Activated T-helper 17 cell treated with anti-CD3 and anti-CD28 coated beads, Interleukin-2, amount 50 U/mL, for 72 hours (primary cell): ENCODE measurements at regions not wholly inside any gene's neighbourhood (a gene's known extent, or its start where the extent isn't known, plus 50 kb on each side); places are given as distances from the start of the nearest gene placed in this dataset.

Source experiments
- ATAC-seq: fragments of 150-1000 bp; cut with Tn5 transposase; replicated peaks from 2 replicates; pipeline ENCODE4 v1.10.0; 2021; ENCODE audit warnings: mild to moderate bottlenecking, moderate library complexity
- H3K27ac Mint-ChIP-seq: one replicate; pipeline ENCODE4 v1.8.0; 2022; ENCODE audit warnings: mixed read lengths
- H3K27me3 Mint-ChIP-seq: one replicate; pipeline ENCODE4 v1.8.0; 2022; ENCODE audit warnings: mixed read lengths
- H3K36me3 Mint-ChIP-seq: one replicate; pipeline ENCODE4 v1.8.0; 2022; ENCODE audit warnings: low read depth, mild to moderate bottlenecking, mixed read lengths
- H3K4me1 Mint-ChIP-seq: one replicate; pipeline ENCODE4 v1.8.0; 2022; ENCODE audit warnings: mixed read lengths
- H3K4me3 Mint-ChIP-seq: one replicate; pipeline ENCODE4 v1.8.0; 2022; ENCODE audit warnings: mild to moderate bottlenecking, mixed read lengths
- H3K9me3 Mint-ChIP-seq: one replicate; pipeline ENCODE4 v1.8.0; 2022; ENCODE audit warnings: mixed read lengths

- no peaks in the 10 kb centered on the region for H3K36me3 Mint-ChIP-seq
- no peak overlapping the region for H3K4me3 Mint-ChIP-seq
- no peak for ATAC-seq
- H3K27ac Mint-ChIP-seq: no peak overlapping the region
- H3K9me3 Mint-ChIP-seq: no peaks in the 10 kb centered on the region
- H3K4me1 Mint-ChIP-seq: no peaks in the 10 kb centered on the region
- peaks cover 15% of the 10 kb centered on the region for H3K27me3 Mint-ChIP-seq
Measured at GRCh38 chr15:70348226-70348543, 250.5 kb upstream of the TLE3 start.

GRCh38 chr15:70347321-70348225 lies 249.9 kb upstream of the TLE3 start:
- Mint-ChIP-seq H3K4me3 (no peak overlapping the region), H3K27ac (no peak overlapping the region), H3K9me3 (no peaks in the 10 kb centered on the region), H3K36me3 (no peaks in the 10 kb centered on the region), H3K4me1 (no peaks in the 10 kb centered on the region), H3K27me3 (peaks cover 15% of the 10 kb centered on the region)
- no peak for ATAC-seq

GRCh38 chr15:70345251-70346019 lies 247.7 kb upstream of the TLE3 start:
- Mint-ChIP-seq H3K27ac (no peak overlapping the region), H3K4me3 (no peak overlapping the region), H3K27me3 (peaks cover 13% of the 10 kb centered on the region), H3K4me1 (no peaks in the 10 kb centered on the region), H3K9me3 (no peaks in the 10 kb centered on the region), H3K36me3 (no peaks in the 10 kb centered on the region)
- no peak for ATAC-seq

- peaks cover 12% of the 10 kb centered on the region for H3K27me3 Mint-ChIP-seq
Measured at GRCh38 chr15:70344666-70345065, 246.9 kb upstream of the TLE3 start.

GRCh38 chr15:70343961-70344621 lies 246.4 kb upstream of the TLE3 start:
- Mint-ChIP-seq H3K4me3 (no peak overlapping the region), H3K36me3 (no peaks in the 10 kb centered on the region), H3K9me3 (no peaks in the 10 kb centered on the region), H3K27ac (no peak overlapping the region), H3K27me3 (peaks cover 12% of the 10 kb centered on the region), H3K4me1 (no peaks in the 10 kb centered on the region)
- ATAC-seq: no peak

More at GRCh38 chr15:70344666-70345065, 246.9 kb upstream of the TLE3 start:
- Mint-ChIP-seq H3K4me3 (no peak overlapping the region), H3K9me3 (no peaks in the 10 kb centered on the region), H3K36me3 (no peaks in the 10 kb centered on the region), H3K27ac (no peak overlapping the region), H3K4me1 (no peaks in the 10 kb centered on the region)
- ATAC-seq: no peak

GRCh38 chr15:70342554-70343548 lies 245.1 kb upstream of the TLE3 start:
- no peaks in the 10 kb centered on the region for H3K4me1 Mint-ChIP-seq
- H3K27me3 Mint-ChIP-seq: peaks cover under 1% of the 10 kb centered on the region
- no peak overlapping the region for H3K27ac Mint-ChIP-seq
- no peak overlapping the region for H3K4me3 Mint-ChIP-seq
- H3K9me3 Mint-ChIP-seq: no peaks in the 10 kb centered on the region
- ATAC-seq: no peak
- no peaks in the 10 kb centered on the region for H3K36me3 Mint-ChIP-seq

- H3K27me3 Mint-ChIP-seq: no peaks in the 10 kb centered on the region
- no peak for ATAC-seq
- H3K9me3 Mint-ChIP-seq: no peaks in the 10 kb centered on the region
- no peak overlapping the region for H3K4me3 Mint-ChIP-seq
- H3K4me1 Mint-ChIP-seq: no peaks in the 10 kb centered on the region
- H3K36me3 Mint-ChIP-seq: no peaks in the 10 kb centered on the region
- H3K27ac Mint-ChIP-seq: no peak overlapping the region
Measured at GRCh38 chr15:70342141-70342540, 244.4 kb upstream of the TLE3 start.

- no peak for ATAC-seq
- no peaks in the 10 kb centered on the region for H3K9me3 Mint-ChIP-seq
- no peak overlapping the region for H3K27ac Mint-ChIP-seq
- H3K4me1 Mint-ChIP-seq: no peaks in the 10 kb centered on the region
- peaks cover 3% of the 10 kb centered on the region for H3K27me3 Mint-ChIP-seq
- no peaks in the 10 kb centered on the region for H3K36me3 Mint-ChIP-seq
- no peak overlapping the region for H3K4me3 Mint-ChIP-seq
Measured at GRCh38 chr15:70341566-70341965, 243.8 kb upstream of the TLE3 start.

GRCh38 chr15:70340494-70340870 lies 242.8 kb upstream of the TLE3 start:
- Mint-ChIP-seq H3K4me3 (no peak overlapping the region), H3K27ac (no peak overlapping the region), H3K9me3 (peaks cover 5% of the 10 kb centered on the region), H3K36me3 (no peaks in the 10 kb centered on the region), H3K27me3 (peaks cover 10% of the 10 kb centered on the region), H3K4me1 (no peaks in the 10 kb centered on the region)
- no peak for ATAC-seq

- H3K9me3 Mint-ChIP-seq: peaks cover 5% of the 10 kb centered on the region
- no peaks in the 10 kb centered on the region for H3K36me3 Mint-ChIP-seq
- H3K27ac Mint-ChIP-seq: no peak overlapping the region
- H3K4me3 Mint-ChIP-seq: no peak overlapping the region
- no peak for ATAC-seq
- no peaks in the 10 kb centered on the region for H3K4me1 Mint-ChIP-seq
- peaks cover 10% of the 10 kb centered on the region for H3K27me3 Mint-ChIP-seq
Measured at GRCh38 chr15:70339571-70340493, 242.1 kb upstream of the TLE3 start.

GRCh38 chr15:70337277-70338186 lies 239.8 kb upstream of the TLE3 start:
- no peak overlapping the region for H3K4me3 Mint-ChIP-seq
- H3K4me1 Mint-ChIP-seq: no peaks in the 10 kb centered on the region
- peaks cover 14% of the 10 kb centered on the region for H3K9me3 Mint-ChIP-seq
- no peak overlapping the region for H3K27ac Mint-ChIP-seq
- no peaks in the 10 kb centered on the region for H3K36me3 Mint-ChIP-seq
- peaks cover 14% of the 10 kb centered on the region for H3K27me3 Mint-ChIP-seq
- no peak for ATAC-seq

- no peak overlapping the region for H3K4me3 Mint-ChIP-seq
- H3K4me1 Mint-ChIP-seq: no peaks in the 10 kb centered on the region
- H3K27ac Mint-ChIP-seq: no peak overlapping the region
- H3K9me3 Mint-ChIP-seq: peaks cover 14% of the 10 kb centered on the region
- H3K36me3 Mint-ChIP-seq: no peaks in the 10 kb centered on the region
- peaks cover 14% of the 10 kb centered on the region for H3K27me3 Mint-ChIP-seq
- ATAC-seq: no peak
Measured at GRCh38 chr15:70336425-70337009, 238.8 kb upstream of the TLE3 start.
